ACHN (cell line): ENCODE measurements at regions not wholly inside any gene's neighbourhood (a gene's known extent, or its start where the extent isn't known, plus 50 kb on each side); places are given as distances from the start of the nearest gene placed in this dataset.

ENCODE experiments used
- DNase-seq: peaks from one replicate; pipeline ENCODE4 v3.0.0-alpha.2; 2015
- in situ Hi-C: cut with HindIII; loops from 2 replicates; pipeline ENCODE4 v1.10.0; 2017; ENCODE audit warnings: low sequenced_read_pairs, low pct_ligation_motif_present, low pct_unique_long_range_greater_than_20kb

- in situ Hi-C loops = no loop called here
- no peak for DNase-seq
Observed at GRCh38 chr3:117286488-117286887, 576.9 kb downstream of the TUSC7 start.

GRCh38 chr3:117287602-117288001 lies 578.0 kb downstream of the TUSC7 start:
- in situ Hi-C loops = no loop called here
- DNase-seq = no peak

- in situ Hi-C loops = no loop called here
Observed at GRCh38 chr3:117291476-117291875, 581.9 kb downstream of the TUSC7 start.

GRCh38 chr3:117297065-117297464 lies 587.5 kb downstream of the TUSC7 start:
- in situ Hi-C loops = no loop called here
- no peak for DNase-seq

More at GRCh38 chr3:117291476-117291875, 581.9 kb downstream of the TUSC7 start:
- DNase-seq = no peak

GRCh38 chr3:117297541-117297940 lies 588.0 kb downstream of the TUSC7 start:
- DNase-seq = no peak
- in situ Hi-C loops = no loop called here

- no peak for DNase-seq
- in situ Hi-C loops = no loop called here
Observed at GRCh38 chr3:117298273-117298672, 588.7 kb downstream of the TUSC7 start.

GRCh38 chr3:117302428-117302827 lies 592.8 kb downstream of the TUSC7 start:
- DNase-seq = no peak

GRCh38 chr3:117303443-117303842 lies 593.9 kb downstream of the TUSC7 start:
- in situ Hi-C loops = no loop called here
- no peak for DNase-seq

More at GRCh38 chr3:117302428-117302827, 592.8 kb downstream of the TUSC7 start:
- in situ Hi-C loops = no loop called here

GRCh38 chr3:117304681-117305080 lies 595.1 kb downstream of the TUSC7 start:
- in situ Hi-C loops = no loop called here
- no peak for DNase-seq

GRCh38 chr3:117305681-117306080 lies 596.1 kb downstream of the TUSC7 start:
- in situ Hi-C loops = no loop called here
- no peak for DNase-seq

GRCh38 chr3:117306299-117306698 lies 596.7 kb downstream of the TUSC7 start:
- DNase-seq = no peak
- in situ Hi-C loops = no loop called here

GRCh38 chr3:117308353-117308752 lies 598.8 kb downstream of the TUSC7 start:
- DNase-seq = no peak
- in situ Hi-C loops = no loop called here

GRCh38 chr3:117308756-117309155 lies 599.2 kb downstream of the TUSC7 start:
- in situ Hi-C loops = no loop called here
- no peak for DNase-seq

GRCh38 chr3:117310536-117310935 lies 601.0 kb downstream of the TUSC7 start:
- in situ Hi-C loops = no loop called here

GRCh38 chr3:117314441-117315150 lies 605.0 kb downstream of the TUSC7 start:
- no peak for DNase-seq
- in situ Hi-C loops = no loop called here

More at GRCh38 chr3:117310536-117310935, 601.0 kb downstream of the TUSC7 start:
- DNase-seq = no peak

- in situ Hi-C loops = no loop called here
- no peak for DNase-seq
Observed at GRCh38 chr3:117322866-117323265, 613.3 kb downstream of the TUSC7 start.

GRCh38 chr3:117346901-117347300 lies 637.3 kb downstream of the TUSC7 start:
- in situ Hi-C loops = no loop called here

GRCh38 chr3:117348884-117349283 lies 639.3 kb downstream of the TUSC7 start:
- in situ Hi-C loops = no loop called here
- no peak for DNase-seq

More at GRCh38 chr3:117346901-117347300, 637.3 kb downstream of the TUSC7 start:
- no peak for DNase-seq

- in situ Hi-C loops = no loop called here
- DNase-seq = no peak
Observed at GRCh38 chr3:117349566-117349965, 640.0 kb downstream of the TUSC7 start.

- in situ Hi-C loops = no loop called here
Observed at GRCh38 chr3:117350371-117350770, 640.8 kb downstream of the TUSC7 start.

More at GRCh38 chr3:117350371-117350770, 640.8 kb downstream of the TUSC7 start:
- no peak for DNase-seq
